GM19467 (cell line): ENCODE measurements at regions not wholly inside any gene's neighbourhood (a gene's known extent, or its start where the extent isn't known, plus 50 kb on each side); places are given as distances from the start of the nearest gene placed in this dataset.

Source experiments
- ATAC-seq: cut with Tn5 transposase; IDR thresholded peaks from one replicate; pipeline ENCODE4 v1.9.1; 2021; ENCODE audit warnings: mild to moderate bottlenecking, moderate library complexity; ENCODE audit not compliant: unreplicated experiment

DNA sequence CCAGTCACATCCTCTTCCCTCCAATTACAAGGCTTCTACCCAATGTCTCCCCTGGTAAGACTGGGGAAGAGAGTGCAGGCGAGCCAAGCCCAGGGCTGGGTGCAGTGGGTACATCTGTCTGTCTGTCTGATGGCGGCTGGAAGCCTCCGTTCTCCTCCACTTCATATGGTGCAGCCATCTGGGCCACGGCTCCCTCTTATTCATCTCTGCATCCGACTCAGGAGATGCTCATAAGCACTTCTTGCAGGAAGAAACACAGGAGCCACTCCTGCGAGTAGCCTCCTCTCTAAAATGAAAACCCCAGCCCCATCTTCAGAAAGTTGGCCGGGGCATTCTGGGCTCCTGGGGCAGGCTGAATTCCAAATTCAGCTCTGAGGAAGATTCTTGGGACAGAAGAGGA, 67.5 kb upstream of the SLC6A6 start:
- ATAC-seq: no peak

DNA sequence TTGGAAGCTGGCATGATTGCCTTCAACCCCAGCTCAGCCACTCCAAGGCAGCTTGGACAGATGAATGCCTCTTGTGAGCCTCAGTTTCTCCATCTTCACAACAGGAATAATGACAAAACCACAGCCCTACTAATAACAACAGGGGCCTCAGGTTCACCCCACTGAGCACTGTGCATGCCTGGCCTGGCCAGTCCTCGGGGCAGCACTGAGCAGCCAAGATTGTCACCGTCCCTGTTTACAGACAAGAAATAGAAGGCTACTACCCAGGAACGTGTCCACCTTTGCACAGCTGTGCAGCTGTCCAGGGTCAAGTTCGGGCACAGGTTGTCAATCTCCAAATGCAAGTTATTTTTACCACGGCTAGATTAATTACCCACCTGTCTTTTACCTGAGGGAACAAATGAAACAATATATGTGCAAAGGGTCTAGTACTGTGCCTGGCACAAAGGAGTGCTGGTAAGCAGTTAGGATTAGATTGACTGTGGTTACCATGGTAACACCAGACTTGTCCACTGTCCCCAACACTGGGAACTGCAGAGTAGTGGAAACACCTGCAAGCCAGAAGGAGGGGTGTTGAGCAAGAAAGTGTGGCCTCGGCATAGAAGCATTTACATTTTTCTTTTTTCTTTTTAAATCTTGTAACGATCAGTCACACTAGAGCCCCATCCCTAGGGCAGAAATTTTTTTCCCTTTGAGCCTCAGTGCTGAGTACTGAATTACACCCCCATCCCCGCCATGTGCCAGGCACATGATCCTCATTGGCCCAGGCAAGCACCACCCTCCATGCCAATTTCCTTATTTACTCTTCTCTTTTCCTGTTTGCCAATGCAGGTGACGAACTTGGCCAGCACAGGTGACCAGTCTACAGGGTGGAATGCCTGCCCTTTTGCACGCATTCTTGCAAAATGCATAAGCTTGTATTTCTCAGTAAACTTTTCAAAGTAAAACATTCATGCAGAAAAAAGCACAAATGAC, 66.3 kb upstream of the SLC6A6 start:
- no peak for ATAC-seq

DNA sequence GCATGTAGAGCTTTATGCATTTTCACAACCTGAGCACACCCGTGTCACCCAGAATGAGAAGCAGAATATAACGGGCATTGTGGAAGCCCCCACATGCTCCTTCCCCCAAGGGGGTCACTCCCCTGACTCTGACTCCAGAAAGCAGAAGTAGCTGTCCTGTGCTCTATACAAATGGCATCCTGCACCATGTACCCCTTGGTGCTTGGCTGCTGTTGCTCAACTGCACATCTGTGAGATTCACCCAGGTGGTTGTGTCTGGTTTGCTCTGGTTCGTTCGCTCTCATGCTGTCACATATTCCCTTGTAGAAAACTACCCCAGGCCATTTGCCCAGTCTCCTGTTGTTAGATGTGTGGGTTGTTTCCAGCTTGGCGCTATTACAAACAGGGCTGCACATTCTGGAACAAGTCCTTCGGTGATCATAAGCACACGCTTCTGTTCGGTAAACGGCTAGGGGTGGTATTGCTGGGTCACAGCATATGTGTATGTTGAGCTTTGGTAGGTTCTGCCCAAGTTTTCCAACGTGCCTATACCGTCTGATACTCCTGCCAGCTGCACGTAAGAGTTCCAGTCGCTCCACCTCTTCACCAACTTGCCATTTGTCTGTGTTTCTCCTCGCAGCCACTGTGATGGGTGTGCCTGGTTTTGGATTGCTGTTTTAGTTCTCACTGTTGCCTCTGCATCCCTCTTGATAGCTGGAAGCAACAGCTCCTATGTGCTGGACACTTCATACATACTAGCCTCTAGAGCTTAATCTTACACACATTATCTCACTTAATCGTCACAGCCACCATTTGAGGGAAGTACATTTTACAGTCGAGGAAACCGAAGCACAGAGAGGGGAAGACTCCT, 65.4 kb upstream of the SLC6A6 start:
- no peak for ATAC-seq

DNA sequence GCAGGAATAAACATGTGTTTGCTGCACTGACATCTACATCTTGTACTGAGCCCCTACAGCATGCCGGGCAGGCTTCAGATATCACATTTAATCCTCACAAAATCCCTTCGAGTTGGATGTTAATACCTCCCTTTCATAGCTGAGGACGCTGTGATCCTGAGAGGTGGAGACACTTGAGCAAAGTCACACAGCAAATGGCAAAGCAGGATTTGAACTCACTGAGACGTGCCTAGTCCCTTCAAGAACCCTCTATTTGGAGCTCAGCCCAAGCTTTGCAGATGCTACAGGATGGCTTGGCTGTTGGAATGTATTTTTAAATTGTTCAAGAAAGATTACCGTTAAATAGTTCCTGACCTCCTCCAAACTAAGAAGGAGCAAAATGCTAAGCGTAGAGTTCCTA, 64.6 kb upstream of the SLC6A6 start:
- no peak for ATAC-seq

DNA sequence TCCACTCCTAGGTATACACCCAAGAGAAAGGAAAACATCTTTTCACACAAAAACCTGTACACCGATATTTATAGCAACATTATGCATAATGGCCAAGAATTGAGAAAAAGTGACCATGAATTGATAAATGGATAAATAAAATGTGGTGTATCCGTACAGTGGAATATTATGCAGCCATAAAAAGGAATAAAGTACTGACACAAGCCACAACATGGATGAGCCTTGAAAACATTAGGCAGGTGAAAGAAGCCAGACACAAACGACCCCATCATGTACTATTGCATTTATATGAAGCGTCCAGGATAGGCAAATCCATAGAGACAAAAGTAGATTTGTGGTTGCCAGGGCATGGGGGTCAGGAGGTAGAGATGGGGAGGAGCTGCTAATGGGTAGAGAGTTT, 64.2 kb upstream of the SLC6A6 start:
- ATAC-seq: no peak

DNA sequence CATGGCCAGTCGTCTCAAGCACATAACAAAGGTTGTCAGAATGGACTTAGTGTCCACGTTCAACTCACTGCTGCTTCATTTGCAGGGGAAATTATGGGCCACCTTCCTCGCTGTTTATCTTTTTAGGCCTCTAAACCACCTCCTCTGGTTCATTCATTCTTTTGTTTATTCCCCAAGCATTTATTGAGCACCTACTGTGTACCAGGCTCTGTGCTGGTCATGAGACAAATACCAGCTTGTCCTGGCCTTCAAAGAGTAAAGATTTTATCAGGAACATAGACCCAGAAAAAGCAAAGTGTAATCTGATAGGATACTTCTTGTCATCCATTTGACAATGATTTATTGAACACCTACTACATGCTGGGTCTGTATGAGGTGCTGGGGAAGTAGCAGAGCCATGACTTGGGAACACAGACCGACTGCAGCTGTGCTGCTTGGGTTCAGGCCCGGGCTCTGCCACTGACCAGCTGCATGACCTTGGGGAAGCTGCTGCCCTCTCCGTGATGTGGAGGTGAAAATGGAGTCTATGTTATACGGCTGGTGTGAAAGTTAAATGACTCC, 63.4 kb upstream of the SLC6A6 start:
- ATAC-seq: no peak

DNA sequence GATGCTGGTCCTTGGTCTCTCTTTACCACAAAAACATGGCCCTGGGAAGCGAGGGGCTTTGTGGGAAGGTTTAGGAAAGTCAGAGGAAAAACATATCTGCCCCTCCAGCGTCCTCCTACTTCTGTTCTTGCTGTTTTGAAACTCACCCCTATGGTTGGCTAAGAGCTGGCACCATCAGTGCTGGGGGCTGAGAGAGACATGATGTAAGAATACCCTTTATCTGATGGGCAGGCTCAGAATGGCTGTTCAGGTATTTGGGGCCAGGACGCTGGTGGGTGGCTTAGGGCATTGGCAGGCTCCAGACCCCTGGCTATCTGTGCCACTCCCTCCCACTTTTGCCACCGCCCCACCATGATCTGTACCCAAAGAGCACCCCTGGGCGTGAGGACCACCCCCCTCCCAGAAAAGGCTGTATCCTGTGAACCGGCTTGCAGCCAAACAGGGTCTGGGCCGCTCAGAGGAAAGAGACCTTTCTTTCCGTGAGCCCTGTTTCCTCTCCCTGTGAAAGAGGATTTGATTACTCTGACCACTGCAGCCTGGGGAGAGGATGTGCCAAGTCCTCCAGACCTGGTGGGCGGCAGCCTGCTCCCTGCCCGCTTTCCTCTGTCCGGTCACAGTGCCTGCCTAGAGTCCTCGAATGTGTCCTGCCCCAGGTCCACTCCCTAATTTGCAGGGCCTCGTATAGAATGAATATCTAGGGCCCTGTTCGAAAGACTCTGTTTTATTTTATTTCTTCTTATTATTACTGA, 61.3 kb upstream of the SLC6A6 start:
- ATAC-seq: no peak

DNA sequence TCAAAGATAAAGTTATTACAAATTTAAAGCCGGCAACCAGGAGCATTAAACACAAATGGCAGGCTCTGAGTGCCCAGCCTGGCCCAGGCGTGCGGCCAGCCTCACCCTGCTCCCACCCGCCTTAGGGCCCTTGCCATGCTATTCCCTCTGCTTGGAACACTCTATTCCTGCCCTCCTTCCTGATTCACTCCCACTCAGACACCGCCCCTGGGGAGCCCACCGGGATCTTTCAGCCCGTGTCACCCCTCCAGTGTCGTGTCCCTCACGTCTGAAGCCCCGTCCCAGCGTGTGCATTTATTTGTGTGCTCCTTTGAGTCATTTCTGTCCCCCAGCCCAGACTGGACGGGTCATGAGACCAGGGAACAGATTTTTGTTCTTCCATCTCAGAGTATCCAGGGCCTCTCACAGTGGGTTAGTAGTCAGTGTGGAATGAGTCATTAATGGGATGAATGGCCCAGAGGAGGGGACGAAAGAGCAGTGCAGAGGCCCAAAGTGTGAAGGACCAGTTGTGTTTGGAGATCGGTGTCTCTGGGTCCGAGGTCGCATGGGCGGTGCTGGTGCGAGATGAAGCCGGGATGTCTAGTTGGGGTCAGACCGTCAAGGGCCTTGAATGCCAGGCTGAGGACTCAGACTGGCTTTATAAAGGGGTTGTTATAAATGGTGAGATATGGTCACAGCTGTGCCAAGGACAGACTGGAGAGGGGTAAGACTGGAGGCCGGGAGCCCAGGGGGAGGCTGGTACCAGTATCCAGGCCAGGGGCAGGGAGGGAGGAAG, 58.9 kb upstream of the SLC6A6 start:
- no peak for ATAC-seq

DNA sequence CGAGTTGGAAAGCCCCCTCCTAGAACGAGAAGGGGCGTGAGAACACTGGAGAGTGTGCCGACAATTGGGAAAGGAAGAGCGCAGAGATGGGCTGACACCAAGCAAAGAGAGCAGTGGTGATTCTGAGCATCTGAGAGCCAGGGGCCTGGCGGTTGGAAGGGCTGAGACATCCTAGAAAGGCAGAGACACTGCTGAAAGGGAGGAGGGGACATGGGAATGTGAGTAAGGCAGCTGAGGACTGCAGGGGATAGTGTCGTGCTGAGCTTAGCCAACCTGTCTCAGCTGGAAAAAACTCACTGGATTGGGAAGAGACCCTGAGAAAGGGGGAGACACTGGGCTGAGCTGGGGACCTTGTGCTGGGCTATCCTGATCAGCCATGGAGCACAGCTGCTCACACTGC, 58.1 kb upstream of the SLC6A6 start:
- ATAC-seq: no peak

DNA sequence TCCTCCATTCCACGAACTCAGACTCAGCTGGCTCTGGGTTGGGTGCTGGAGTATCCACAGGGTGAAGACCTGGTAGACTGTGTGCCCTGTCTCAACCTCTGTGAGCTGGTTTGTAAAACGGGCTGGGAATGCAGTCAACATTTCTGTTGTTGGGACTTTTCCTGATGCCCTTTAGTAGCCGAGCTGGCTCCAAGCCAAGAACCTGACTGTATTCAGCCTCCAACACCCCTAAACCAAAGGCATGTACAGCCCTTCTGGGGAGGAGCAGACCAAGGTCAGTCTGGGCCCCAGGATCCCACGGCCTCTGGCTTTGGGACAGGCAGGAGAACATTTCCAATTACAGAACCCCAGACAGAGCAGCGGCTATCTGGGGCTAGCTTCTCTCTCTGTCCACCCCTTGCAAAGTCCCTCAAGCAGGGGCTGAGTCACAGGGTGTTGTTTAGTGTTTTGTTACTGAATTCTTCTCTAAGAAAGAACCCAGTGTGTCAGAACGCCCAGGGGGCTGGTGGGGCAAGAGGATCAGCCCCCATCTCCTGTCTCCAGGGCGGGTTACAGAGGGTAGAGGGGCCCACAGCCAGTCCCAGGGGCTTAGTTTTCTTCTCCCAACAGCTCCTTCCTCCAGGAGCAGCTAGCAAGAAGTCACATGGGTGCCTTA, 56.8 kb upstream of the SLC6A6 start:
- no peak for ATAC-seq

DNA sequence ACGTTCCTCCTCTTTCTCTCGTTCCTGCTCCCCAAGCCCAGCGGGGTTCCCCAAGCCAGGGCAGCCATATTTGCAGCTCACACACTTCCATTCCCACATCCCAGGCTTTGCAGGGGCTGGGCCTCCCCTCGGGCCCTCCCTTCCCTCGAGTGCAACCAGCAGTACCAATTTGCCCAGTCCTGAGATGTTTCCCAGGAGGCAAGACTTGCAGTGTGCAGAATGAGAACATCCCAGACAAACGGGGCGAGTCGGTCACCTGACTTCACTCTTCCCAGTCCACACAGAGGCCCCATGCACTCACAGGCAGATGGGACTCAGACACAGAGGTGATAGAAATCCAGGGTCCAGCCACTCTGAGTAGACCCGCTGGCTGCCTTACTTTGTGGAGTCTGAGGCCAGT, 56.2 kb upstream of the SLC6A6 start:
- no peak for ATAC-seq

DNA sequence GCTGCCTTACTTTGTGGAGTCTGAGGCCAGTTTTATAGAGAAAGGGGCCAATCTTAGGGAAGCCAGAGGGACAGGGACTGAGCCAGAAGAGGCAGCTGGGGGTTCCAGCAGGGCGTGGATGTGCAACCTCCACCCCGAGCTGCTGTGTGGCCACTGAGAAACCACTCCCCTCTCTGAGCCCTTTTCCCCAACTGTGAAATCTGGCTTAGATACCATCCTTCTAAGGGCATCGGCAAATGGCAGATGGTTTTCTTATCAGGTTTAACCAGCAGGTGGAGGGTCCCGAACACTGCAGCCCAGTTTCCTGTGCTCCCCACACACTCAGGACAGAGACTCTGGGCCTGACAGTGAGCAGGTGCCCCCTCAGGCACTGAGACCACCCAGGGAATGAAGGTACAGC, 55.8 kb upstream of the SLC6A6 start:
- ATAC-seq: no peak

DNA sequence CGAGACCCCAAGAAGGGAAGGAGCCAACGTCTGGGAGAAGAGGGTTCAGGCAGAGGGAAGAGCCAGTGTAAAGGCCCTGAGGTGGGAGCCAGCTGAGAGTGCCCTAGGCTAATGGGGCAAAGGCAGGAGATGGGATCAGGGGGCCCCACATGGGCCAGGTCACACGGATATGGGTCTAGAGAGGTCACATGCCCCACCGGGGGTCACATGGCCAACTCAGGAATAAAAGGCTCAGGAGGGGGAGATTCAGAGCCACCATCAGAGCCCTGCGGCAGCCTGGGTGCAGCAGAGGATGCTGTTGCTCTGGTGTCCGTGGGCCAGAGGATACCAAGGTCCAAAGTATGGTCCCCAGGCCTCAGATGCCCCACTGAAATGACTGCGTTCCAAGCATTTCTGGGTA, 55.3 kb upstream of the SLC6A6 start:
- ATAC-seq: no peak

DNA sequence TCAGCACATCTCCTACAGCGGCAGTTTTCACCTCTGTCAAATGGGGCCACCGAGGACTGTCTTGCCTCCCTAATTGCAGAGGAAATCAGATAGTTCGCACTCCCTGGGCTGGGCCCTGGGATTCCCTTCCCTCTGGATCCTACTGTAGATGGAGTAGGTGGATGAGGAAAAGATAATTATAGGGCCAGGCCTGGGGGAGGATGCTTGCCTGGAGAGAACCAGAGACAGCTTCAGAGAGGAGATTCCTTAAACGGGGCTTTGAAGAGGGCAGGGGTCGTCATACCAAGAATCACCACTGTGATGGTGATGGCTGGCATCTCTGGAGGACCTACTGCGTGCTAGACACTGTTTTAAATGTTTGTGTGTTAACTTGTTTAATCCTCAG, 50.8 kb upstream of the SLC6A6 start:
- ATAC-seq: no peak

DNA sequence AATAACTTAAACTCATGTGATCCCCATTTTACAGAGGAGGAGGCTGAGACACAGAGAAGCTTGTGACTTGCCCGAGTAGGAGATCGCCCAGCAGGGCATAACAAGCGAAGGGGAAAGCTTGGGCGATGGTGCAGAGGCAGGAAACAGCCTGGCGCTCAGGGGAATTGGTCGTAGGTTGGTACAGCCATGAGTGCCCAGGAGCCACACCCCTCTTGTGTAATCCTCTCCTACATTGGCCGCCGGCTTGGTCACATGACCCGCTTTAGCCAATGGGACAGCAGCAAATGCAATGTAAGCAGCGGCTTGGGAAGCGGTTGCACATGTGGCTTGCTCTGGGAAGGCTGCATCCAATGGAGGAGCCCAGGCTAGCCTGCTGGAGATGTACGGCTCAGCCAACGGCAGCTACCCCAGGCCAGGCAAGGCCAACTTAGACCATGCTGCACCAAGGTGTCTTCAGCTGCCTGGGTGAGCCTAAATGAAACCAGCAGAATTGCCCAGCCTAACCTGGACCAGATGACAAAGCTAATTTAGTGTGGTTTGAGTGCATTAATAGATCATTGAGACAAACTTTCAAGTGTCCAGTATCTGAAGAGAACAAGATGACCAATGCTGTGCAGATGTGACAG, 50.3 kb upstream of the SLC6A6 start:
- ATAC-seq: no peak
